DOHH2 (cell line): ENCODE measurements at regions not wholly inside any gene's neighbourhood (a gene's known extent, or its start where the extent isn't known, plus 50 kb on each side); places are given as distances from the start of the nearest gene placed in this dataset.

ENCODE experiments used
- CTCF ChIP-seq: fragments of 200-600 bp; sonication (generic); IDR thresholded peaks from one replicate; pipeline ENCODE4 v1.5.1; 2014; ENCODE audit warnings: antibody characterized with exemption, mild to moderate bottlenecking, low read depth, low read length; ENCODE audit not compliant: poor library complexity, severe bottlenecking
- EZH2phosphoT487 ChIP-seq: fragments of 200-600 bp; sonication (generic); IDR thresholded peaks from 2 replicates; pipeline ENCODE4 v1.6.1; 2017; ENCODE audit warnings: borderline replicate concordance, mild to moderate bottlenecking, antibody characterized with exemption, low read length, moderate library complexity, mixed read lengths

GRCh38 chr14:84225268-84225667 is 1304.7 kb upstream of the FLRT2 start:
- TF ChIP-seq CTCF (no peak), EZH2phosphoT487 (no peak)
